ENCODE measurements at regions not wholly inside any gene's neighbourhood (a gene's known extent, or its start where the extent isn't known, plus 50 kb on each side); places are given as distances from the start of the nearest gene placed in this dataset.

DNA sequence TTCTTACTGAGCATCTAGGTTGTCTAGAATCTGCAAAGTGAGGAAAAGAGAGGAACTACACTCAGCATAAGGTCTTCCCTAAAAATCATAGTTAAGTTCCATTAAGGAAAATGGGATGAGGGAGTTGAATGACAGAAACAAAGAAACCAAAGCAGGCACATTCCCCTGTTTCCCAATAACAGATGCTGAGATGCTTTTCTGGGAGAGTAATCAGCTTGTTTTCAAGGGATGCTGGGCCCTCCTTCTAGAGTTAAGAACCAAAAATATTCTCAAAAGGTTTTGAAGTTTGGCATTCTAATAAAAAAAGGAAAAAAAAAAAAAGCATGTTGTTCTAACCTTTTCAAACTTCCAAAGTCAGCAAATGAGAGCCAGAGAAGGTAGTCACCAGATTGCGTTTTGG, 105.2 kb upstream of the ZNF648 start:
- TF ChIP-seq POLR2AphosphoS5 (IDR thresholded peaks at IDR 0.05; ENCODE audit: low read depth, low read length) (no peak), POLR2A (IDR thresholded peaks at IDR 0.05; ENCODE audit: low read depth, low read length) (no peak), TAF1 (IDR thresholded peaks at IDR 0.05; ENCODE audit: low read depth, low read length) (no peak)
